ENCODE measurements at regions not wholly inside any gene's neighbourhood (a gene's known extent, or its start where the extent isn't known, plus 50 kb on each side); places are given as distances from the start of the nearest gene placed in this dataset.

GRCh38 chrX:28120072-28120471, 138.8 kb upstream of the DCAF8L1 start (continued):
- TF ChIP-seq ZBTB33 (IDR thresholded peaks at IDR 0.05), result no peak
- TF ChIP-seq POLR2AphosphoS5 (IDR thresholded peaks at IDR 0.05; ENCODE audit: low read length), result no peak
- no peak for TF ChIP-seq ZNF207 (IDR thresholded peaks at IDR 0.05; ENCODE audit: borderline replicate concordance)

GRCh38 chrX:28108186-28108945, 127.1 kb upstream of the DCAF8L1 start:
- POLR2A ChIA-PET, result no interaction called here
- RAD21 ChIA-PET (ENCODE audit: unreplicated experiment), result no interaction called here
- SMC1A ChIA-PET (ENCODE audit: uncharacterized antibody, unreplicated experiment), result no interaction called here
- TF ChIP-seq CBX3 (IDR thresholded peaks at IDR 0.05; ENCODE audit: borderline replicate concordance, low read depth) (no peak), POLR2A (IDR thresholded peaks at IDR 0.05; ENCODE audit: low read depth, low read length) (no peak), PBX3 (IDR thresholded peaks at IDR 0.05; ENCODE audit: insufficient replicate concordance, low read depth, low read length) (no peak), RAD51 (IDR thresholded peaks at IDR 0.05) (no peak), ZNF274 (IDR thresholded peaks at IDR 0.05; ENCODE audit: insufficient read depth, insufficient read length) (no peak), TAF1 (IDR thresholded peaks at IDR 0.05; ENCODE audit: borderline replicate concordance, low read depth, low read length) (no peak), SIX5 (IDR thresholded peaks at IDR 0.05; ENCODE audit: low read depth, low read length, severe bottlenecking) (no peak), HCFC1 (IDR thresholded peaks at IDR 0.05; ENCODE audit: low read length) (no peak), NFIC (IDR thresholded peaks at IDR 0.05; ENCODE audit: low read depth, low read length) (no peak), TCF3 (IDR thresholded peaks at IDR 0.05; ENCODE audit: borderline replicate concordance, insufficient read depth, low read depth, low read length) (no peak), MEF2A (IDR thresholded peaks at IDR 0.05; ENCODE audit: insufficient read depth, low read depth, low read length) (no peak), SP1 (IDR thresholded peaks at IDR 0.05; ENCODE audit: low read depth, low read length) (no peak), ATF3 (IDR thresholded peaks at IDR 0.05; ENCODE audit: borderline replicate concordance, extremely low read depth, low read depth, low read length) (no peak), KAT2A (conservative IDR thresholded peaks at IDR 0.05; ENCODE audit: control insufficient read depth, low read depth, low read length) (no peak), BCLAF1 (IDR thresholded peaks at IDR 0.05) (no peak), ZNF207 (IDR thresholded peaks at IDR 0.05; ENCODE audit: borderline replicate concordance) (no peak)

More at GRCh38 chrX:28108186-28108945, 127.1 kb upstream of the DCAF8L1 start:
- H3K4me2 ChIP-seq (ENCODE audit: control insufficient read depth, insufficient read depth), result no peak overlapping the region
- no peaks in the 10 kb centered on the region for H3K9me3 ChIP-seq (replicated peaks; ENCODE audit: control insufficient read depth, insufficient read depth, low read length)
- no peak for FAIRE-seq
- H4K20me1 ChIP-seq (ENCODE audit: control insufficient read depth, insufficient read depth), result no peaks in the 10 kb centered on the region
- H3K27me3 ChIP-seq (replicated peaks in 1 of 2; ENCODE audit: control insufficient read depth in 2 of 2, insufficient read depth in 2 of 2, low read length in 1 of 2), result no peaks in the 10 kb centered on the region
- intact Hi-C loops (cut with micrococcal nuclease; ENCODE audit: unreplicated experiment) (no loop called here), in situ Hi-C loops (cut with MboI) (no loop called here)
- ATAC-seq, result no peak
- H3K27ac ChIP-seq (ENCODE audit: control insufficient read depth, insufficient read depth), result no peak overlapping the region
- WGBS (ENCODE audit: insufficient coverage, insufficient replicate concordance, low lambda C conversion rate, missing lambda C conversion rate), result 0% methylated on average over 1 of the region's 1 CpG
- no peaks in the 10 kb centered on the region for H3K79me2 ChIP-seq (ENCODE audit: control insufficient read depth, insufficient read depth, low read length)
- H2AFZ ChIP-seq (ENCODE audit: control insufficient read depth, low read depth, low read length), result no peak overlapping the region
- no peak overlapping the region for H3K4me3 ChIP-seq
- CTCF ChIA-PET, result no interaction called here
- DNase-seq (ENCODE audit: low read depth, low spot score), result no peak
- BruUV-seq (replicated peaks), result no TSS peak
- H3K36me3 ChIP-seq (ENCODE audit: control insufficient read depth in 2 of 2, insufficient read depth in 2 of 2, low read length in 1 of 2), result no peaks in the 10 kb centered on the region
- no peaks in the 10 kb centered on the region for H3K4me1 ChIP-seq (ENCODE audit: control insufficient read depth, insufficient read depth, low read length)
- no peak overlapping the region for H3K9ac ChIP-seq (ENCODE audit: control insufficient read depth, insufficient read depth, low read length)

Measured in GM12878 (cell line).